Hepatic stellate cell (primary cell): ENCODE measurements at regions not wholly inside any gene's neighbourhood (a gene's known extent, or its start where the extent isn't known, plus 50 kb on each side); places are given as distances from the start of the nearest gene placed in this dataset.
"Not testable (repeated sequence)": the region's sequence is repeated elsewhere in the genome, so short reads cannot be mapped to it uniquely, and the experiment has no call there.

Experiments
- DNase-seq: peaks from one replicate; pipeline ENCODE4 v3.0.0; 2011; ENCODE audit warnings: low spot score

GRCh38 chr3:191148131-191148530, 50.9 kb upstream of the OSTN start:
- no peak for DNase-seq

- no peak for DNase-seq
Measured at GRCh38 chr3:191143224-191143623, 55.8 kb upstream of the OSTN start.

- DNase-seq, result peak; percentile 65
Measured at GRCh38 chr3:191141728-191142127, 57.3 kb upstream of the OSTN start.

- no peak for DNase-seq
Measured at GRCh38 chr3:191139736-191140135, 59.3 kb upstream of the OSTN start.

DNA sequence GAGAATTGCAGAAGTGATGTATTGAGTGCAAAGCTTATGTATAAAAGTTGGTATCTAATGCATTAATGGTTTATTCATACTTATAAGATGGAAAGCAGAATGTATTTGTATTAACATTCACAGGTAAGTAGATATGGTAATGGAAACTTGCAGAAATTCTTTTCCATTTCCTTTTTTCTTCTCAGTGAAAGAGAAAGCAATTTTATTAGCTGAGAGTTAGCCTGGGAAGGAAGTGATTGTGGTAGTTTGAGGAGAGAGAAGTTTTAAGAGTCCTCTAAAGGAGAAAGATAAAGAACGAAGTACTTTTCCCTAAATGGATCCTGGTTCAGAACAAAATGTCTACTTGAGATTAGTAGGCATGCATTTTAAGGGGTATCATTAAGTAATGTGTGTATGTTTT, 60.1 kb upstream of the OSTN start:
- DNase-seq, result no peak

- no peak for DNase-seq
Measured at GRCh38 chr3:191137708-191138107, 61.3 kb upstream of the OSTN start.

- peak; percentile 16 for DNase-seq
Measured at GRCh38 chr3:191136347-191136746, 62.7 kb upstream of the OSTN start.

DNA sequence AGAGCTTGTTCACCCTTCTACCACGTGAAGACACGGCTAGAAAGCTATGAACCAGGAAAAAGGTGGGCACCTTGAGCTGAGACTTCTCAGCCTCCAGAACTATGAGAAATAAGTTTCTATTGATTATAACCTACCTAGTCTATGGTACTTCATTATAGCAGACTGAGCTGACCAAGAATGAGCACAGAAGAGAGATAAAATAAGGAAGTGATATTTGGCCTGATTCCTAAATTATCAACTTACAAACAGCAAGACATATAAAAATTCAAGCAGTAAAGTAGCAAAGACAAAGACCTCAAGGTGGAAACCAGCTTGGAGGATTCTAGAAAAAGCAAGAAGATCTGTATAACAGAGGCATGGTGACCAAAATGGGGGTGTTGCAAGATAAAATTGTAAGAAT, 63.9 kb upstream of the OSTN start:
- DNase-seq, result no peak

- DNase-seq, result no peak
Measured at GRCh38 chr3:191133359-191133758, 65.7 kb upstream of the OSTN start.

DNA sequence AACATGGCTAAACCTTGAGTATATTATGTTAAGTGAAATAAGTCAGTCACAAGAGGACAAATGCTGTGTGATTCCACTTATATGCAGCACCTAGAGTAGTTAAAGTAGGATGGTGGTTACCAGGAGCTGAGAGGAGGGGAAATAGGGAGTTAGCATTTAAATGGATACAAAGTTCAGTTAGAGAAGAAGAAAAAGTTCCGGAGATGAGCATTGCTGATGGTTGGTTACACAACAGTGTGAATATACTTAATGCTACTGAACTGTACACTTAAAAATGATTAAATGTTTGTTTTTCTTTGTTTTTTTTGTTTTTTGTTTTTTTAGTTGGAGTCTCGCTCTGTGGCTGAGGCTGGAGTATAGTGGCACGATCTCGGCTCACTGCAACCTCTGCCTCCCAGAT, 67.7 kb upstream of the OSTN start:
- no peak for DNase-seq

GRCh38 chr3:191124891-191125290, 74.2 kb upstream of the OSTN start:
- DNase-seq, result not testable (repeated sequence)

DNA sequence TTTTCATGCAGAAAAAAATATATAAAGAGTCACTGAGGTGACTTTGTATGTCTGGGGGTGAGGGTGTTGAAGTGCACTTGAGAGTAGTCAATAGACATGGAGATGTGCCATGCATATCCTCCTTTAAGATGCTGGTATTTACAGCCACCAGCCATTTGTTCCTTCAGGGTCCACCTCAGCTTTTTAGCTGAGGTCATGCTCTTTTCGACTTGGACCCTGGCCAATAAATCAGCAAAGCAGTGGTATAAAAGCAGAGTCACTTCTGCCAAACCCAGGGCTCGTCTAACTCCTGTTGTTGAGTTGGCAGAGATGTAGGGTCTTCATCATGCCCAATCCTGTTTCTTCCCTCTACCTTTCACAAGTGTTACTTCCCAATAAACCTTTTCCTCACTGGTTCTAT, 75.1 kb upstream of the OSTN start:
- no peak for DNase-seq

DNA sequence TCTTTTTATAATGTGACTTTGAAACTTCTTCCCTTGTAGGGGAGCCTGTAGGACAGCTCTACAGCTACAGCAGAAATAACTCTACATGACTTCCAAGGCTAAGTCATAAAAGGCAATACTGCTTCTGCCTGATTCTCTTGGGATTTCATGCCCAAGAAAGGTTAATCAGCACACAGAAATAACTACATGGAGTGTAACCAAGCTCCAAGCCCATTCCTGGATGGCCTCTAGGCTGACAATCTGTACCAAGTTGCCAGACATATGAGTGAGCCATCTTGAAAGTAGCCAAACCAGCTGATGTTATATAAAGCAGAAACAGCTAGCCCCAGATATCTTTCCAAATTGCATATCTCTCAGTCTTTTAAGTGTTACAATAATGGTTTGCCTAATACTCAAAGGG, 75.8 kb upstream of the OSTN start:
- DNase-seq, result no peak

- DNase-seq, result no peak
Measured at GRCh38 chr3:191120447-191121298, 78.4 kb upstream of the OSTN start.

DNA sequence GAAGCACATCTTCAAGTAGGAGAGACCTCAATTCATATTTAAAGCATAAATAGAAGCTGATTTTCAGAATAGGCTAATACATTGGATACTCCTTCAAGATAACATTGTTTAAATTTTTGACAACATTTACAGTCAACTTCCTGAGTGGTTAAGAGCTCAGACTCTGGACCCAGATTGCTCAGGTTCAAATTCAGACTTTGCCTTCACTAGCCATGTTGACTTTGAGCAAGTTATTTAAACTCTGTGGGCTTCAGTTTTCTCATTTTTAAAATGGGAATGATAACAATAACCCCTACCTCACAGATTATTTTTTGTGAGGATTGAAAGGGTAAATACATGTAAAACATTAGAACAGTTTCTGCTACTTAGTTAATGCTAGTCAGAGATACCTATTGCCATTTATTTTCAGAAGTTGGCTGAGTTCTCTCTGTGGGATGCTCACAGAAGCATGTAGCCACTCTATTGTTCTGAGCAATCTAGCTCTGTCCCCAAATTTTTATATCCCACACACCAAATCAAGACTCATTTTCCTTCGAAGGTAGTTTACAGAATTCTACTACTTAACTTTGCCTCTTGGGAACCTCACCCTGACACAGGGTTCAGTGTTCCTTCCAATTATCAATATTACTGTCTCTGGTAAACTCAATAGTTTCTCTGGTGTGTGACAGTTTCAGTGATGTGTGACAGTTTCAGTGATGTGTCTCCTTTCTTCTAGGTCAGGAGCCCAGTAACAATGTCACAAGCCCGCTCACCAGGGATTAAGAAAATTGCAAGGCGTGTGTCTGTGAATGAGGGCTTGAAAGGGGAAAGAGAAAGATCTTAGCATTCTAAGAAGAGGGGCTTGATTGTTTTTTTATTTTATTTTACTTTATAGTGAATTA, 79.4 kb upstream of the OSTN start:
- DNase-seq, result no peak

DNA sequence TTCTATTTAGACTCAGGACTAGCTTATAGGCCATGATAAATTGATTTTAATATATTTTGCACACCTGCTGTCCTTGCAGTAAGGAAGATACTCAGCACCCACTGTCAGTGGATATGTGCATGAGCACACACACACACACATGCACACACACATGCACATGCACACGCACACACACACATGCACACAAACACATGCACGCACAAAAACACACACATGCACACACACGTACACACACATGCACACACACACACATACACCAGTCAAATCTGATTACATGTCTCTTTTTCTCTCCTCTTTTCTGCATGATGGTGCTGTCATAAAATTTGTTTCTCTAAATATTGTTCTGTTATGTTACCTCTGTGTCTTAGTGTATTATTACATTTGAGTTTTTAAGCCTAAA, 87.3 kb upstream of the OSTN start:
- DNase-seq, result no peak

- DNase-seq, result no peak
Measured at GRCh38 chr3:191105418-191105817, 93.6 kb upstream of the OSTN start.

DNA sequence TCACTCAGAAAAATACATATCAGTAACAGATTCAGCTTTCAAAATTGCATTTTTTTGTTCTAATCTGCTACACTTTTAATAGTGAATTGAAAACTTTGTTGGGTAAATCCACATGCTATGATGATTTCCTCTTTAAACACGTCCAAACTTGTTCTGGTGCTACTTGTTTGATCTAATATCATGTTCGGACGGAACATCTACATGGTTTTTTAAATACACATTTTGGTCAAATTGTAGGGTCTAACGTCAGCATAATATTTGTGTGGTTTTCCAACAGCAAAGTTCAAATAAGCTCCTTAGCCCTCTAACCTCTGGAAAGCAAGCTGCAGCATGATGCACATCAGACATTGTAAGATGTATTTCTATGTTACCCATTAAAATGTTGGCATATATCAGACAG, 98.5 kb upstream of the OSTN start:
- DNase-seq, result no peak

DNA sequence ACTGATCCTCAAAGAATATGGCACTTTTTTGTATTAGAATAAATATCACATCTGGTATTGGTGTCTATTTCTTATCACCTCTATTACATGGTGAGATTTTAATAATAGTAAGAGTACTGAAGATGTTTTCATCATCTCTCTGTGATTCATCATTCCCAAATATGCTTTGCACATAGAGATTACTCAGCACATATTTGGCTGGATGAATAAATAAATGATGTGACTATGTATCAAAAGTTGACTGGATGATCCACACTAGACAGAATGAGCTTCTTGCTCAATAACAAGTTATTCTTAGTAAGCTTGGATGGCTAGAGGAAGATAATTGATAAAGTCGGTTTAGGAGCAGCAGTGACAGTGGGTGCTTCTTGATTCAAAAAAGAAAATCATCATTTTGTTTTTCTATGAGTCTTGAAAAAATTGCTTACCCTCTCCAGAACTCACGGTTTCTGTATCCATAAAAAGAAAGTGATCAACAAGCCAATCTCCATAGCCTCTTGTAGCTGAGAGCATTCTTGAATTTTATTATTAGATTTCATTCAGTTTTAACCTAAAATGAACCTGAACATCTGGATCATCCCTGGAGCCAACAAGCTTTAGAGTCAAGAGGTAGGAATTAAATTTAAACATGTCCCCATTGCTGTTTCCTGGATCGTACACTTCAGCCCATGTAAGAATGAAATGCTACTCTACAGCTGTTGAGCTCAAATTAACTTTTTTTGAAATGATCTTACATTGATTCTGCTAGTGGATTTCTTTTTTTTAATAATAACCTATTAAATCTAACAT, 104.8 kb upstream of the OSTN start:
- peak; percentile 31 for DNase-seq

GRCh38 chr3:191087391-191087790, 111.7 kb upstream of the OSTN start:
- DNase-seq, result no peak

GRCh38 chr3:191085091-191085490, 114.0 kb upstream of the OSTN start:
- no peak for DNase-seq

- not testable (repeated sequence) for DNase-seq
Measured at GRCh38 chr3:191078913-191079312, 120.1 kb upstream of the OSTN start.
